HUES48 (cell line): ENCODE measurements at regions not wholly inside any gene's neighbourhood (a gene's known extent, or its start where the extent isn't known, plus 50 kb on each side); places are given as distances from the start of the nearest gene placed in this dataset.

ENCODE experiments used
- H3K27ac ChIP-seq: one replicate; pipeline ENCODE4 v1.7.0; 2013; ENCODE audit warnings: low read depth, low read length, inconsistent platforms
- H3K27me3 ChIP-seq: 2 replicates; pipeline ENCODE4 v1.6.1; 2013; ENCODE audit warnings: mild to moderate bottlenecking, low read length; ENCODE audit not compliant: control insufficient read depth, insufficient read depth
- H3K36me3 ChIP-seq: 2 replicates; pipeline ENCODE4 v1.6.1; 2013; ENCODE audit warnings: low read length; ENCODE audit not compliant: control insufficient read depth, insufficient read depth
- H3K4me1 ChIP-seq: 2 replicates; pipeline ENCODE4 v1.6.1; 2013; ENCODE audit warnings: mild to moderate bottlenecking, low read length; ENCODE audit not compliant: control insufficient read depth, insufficient read depth
- H3K4me3 ChIP-seq: 2 replicates; pipeline ENCODE4 v1.5.1; 2013; ENCODE audit warnings: mild to moderate bottlenecking, low read depth, low read length
- H3K9ac ChIP-seq: 2 replicates; pipeline ENCODE4 v1.6.1; 2013; ENCODE audit warnings: mild to moderate bottlenecking, low read depth, low read length, moderate library complexity
- H3K9me3 ChIP-seq: 2 replicates; pipeline ENCODE4 v1.6.1; 2013; ENCODE audit warnings: low read length; ENCODE audit not compliant: control insufficient read depth, insufficient read depth

DNA sequence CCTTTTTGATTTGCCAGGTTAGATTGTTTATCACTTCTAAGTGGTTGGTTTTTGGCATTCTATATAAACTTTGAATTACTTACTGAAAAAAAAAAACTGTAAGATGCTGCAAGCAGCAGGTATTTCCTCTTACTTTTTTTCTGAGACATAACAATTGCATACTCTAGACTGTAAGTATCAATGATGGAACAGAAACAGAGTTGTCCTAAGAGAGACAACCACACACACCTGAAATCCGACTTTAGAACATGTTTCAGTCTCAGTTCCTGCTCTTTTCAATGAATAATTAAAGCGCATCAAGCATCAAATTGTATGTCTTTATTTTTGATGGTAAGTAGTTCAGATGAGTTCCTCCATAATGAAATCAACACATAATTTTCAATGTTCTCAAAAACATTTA, 105.3 kb upstream of the KHDRBS2 start:
- no peak overlapping the region for H3K27ac ChIP-seq
- no peak overlapping the region for H3K4me3 ChIP-seq
- no peaks in the 10 kb centered on the region for H3K27me3 ChIP-seq
- peaks cover 12% of the 10 kb centered on the region for H3K4me1 ChIP-seq
- H3K9me3 ChIP-seq = no peaks in the 10 kb centered on the region
- no peak overlapping the region for H3K9ac ChIP-seq
- no peaks in the 10 kb centered on the region for H3K36me3 ChIP-seq

- H3K36me3 ChIP-seq = no peaks in the 10 kb centered on the region
- no peak overlapping the region for H3K4me3 ChIP-seq
- no peak overlapping the region for H3K27ac ChIP-seq
- H3K4me1 ChIP-seq = peaks cover 12% of the 10 kb centered on the region
- no peak overlapping the region for H3K9ac ChIP-seq
- H3K27me3 ChIP-seq = no peaks in the 10 kb centered on the region
- H3K9me3 ChIP-seq = no peaks in the 10 kb centered on the region
Observed at GRCh38 chr6:62390401-62390800, 104.4 kb upstream of the KHDRBS2 start.

GRCh38 chr6:62371453-62372210, 85.6 kb upstream of the KHDRBS2 start:
- no peak overlapping the region for H3K9ac ChIP-seq

DNA sequence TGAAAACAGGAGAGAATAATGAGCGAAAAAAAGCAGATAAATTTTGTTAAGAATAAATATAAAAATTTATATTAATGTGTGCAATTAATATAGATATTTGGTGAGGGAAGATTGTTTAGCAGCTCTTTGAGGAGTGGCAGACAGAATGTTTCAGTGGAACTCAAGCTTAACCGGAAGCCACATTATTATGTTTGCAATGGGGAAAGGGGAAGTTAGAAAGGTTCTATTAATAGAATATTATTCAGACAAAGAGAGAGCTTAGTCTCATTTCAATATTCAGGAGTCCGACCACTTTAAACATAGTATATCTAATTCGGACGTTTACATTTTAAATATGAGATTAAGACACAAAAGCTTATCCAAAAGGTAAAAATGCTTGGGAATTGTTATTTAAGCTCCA, 81.6 kb upstream of the KHDRBS2 start:
- H3K9ac ChIP-seq = no peak overlapping the region
- H3K27me3 ChIP-seq = no peaks in the 10 kb centered on the region
- H3K4me1 ChIP-seq = no peaks in the 10 kb centered on the region
- H3K4me3 ChIP-seq = no peak overlapping the region
- no peaks in the 10 kb centered on the region for H3K9me3 ChIP-seq
- H3K36me3 ChIP-seq = no peaks in the 10 kb centered on the region
- H3K27ac ChIP-seq = no peak overlapping the region

More at GRCh38 chr6:62371453-62372210, 85.6 kb upstream of the KHDRBS2 start:
- H3K27me3 ChIP-seq = no peaks in the 10 kb centered on the region
- no peak overlapping the region for H3K27ac ChIP-seq
- H3K36me3 ChIP-seq = no peaks in the 10 kb centered on the region
- H3K9me3 ChIP-seq = no peaks in the 10 kb centered on the region
- no peaks in the 10 kb centered on the region for H3K4me1 ChIP-seq
- no peak overlapping the region for H3K4me3 ChIP-seq

GRCh38 chr6:62362097-62362496, 76.1 kb upstream of the KHDRBS2 start:
- Histone ChIP-seq H3K27me3 (no peaks in the 10 kb centered on the region), H3K9ac (no peak overlapping the region), H3K9me3 (no peaks in the 10 kb centered on the region), H3K36me3 (no peaks in the 10 kb centered on the region), H3K27ac (no peak overlapping the region), H3K4me3 (no peak overlapping the region), H3K4me1 (no peaks in the 10 kb centered on the region)

GRCh38 chr6:62357835-62358234, 71.8 kb upstream of the KHDRBS2 start:
- H3K27me3 ChIP-seq = no peaks in the 10 kb centered on the region

DNA sequence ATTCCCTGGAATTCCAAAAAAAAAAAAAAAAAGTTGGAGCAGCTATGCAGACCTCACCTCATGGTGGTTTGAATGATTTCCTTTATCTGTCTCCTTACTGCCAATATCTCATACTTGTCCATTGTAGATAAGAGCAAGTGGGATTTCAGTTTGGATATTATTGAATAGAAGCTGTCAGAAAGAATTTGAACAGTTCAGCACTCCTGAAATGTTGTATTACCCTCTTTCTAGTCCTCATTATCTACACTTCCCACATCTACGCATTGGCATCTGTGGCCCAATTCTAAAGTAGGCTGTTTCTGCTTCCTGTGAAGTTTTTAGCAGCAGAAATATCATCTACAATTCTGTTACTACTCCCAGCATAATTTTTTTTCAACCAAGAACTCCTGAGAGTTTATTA, 68.2 kb upstream of the KHDRBS2 start:
- H3K27ac ChIP-seq = no peak overlapping the region
- H3K27me3 ChIP-seq = no peaks in the 10 kb centered on the region
- H3K4me1 ChIP-seq = peaks cover 5% of the 10 kb centered on the region; the same call in 1 of the 2 replicates
- no peak overlapping the region for H3K9ac ChIP-seq
- no peak overlapping the region for H3K4me3 ChIP-seq
- no peaks in the 10 kb centered on the region for H3K9me3 ChIP-seq
- no peaks in the 10 kb centered on the region for H3K36me3 ChIP-seq

More at GRCh38 chr6:62357835-62358234, 71.8 kb upstream of the KHDRBS2 start:
- H3K9ac ChIP-seq = no peak overlapping the region
- no peaks in the 10 kb centered on the region for H3K36me3 ChIP-seq
- H3K9me3 ChIP-seq = no peaks in the 10 kb centered on the region
- H3K27ac ChIP-seq = no peak overlapping the region
- no peaks in the 10 kb centered on the region for H3K4me1 ChIP-seq
- H3K4me3 ChIP-seq = no peak overlapping the region

DNA sequence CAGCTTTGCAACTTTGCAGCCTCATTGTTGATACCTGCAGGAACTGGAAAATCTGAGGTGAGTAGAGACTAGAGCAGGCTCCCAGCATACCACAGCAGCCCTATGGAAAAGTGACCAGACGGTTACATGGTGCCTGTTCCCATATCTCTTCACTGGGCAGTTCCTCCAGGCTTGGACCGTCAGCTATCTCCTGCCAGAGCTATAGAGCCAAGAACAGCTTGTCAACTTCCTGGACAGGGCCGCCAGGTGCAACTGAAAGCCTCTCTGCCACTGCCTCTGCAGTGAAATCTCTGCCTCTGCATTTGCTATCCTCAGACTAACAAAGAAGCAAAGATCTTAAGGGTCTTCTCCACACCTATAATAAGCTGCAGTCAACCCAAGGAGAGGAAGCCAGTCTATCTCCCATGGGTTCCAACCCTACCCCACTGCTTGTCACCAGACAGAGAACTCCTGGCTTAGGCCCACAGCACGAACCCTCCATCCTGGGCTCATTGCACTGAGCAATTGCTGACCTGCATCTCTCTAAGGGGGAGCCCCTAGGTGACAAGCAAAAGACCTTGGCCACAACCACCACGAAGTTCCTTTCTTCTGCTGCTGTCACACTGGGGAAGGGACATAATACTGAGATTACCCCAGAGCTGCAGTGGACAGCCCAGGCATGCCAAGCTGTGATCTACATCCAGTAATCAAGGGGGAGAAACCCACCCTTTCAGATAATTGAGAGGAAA, 60.1 kb upstream of the KHDRBS2 start:
- H3K27me3 ChIP-seq = no peaks in the 10 kb centered on the region
- H3K4me3 ChIP-seq = no peak overlapping the region
- no peaks in the 10 kb centered on the region for H3K36me3 ChIP-seq
- H3K27ac ChIP-seq = no peak overlapping the region
- H3K9me3 ChIP-seq = no peaks in the 10 kb centered on the region
- H3K9ac ChIP-seq = no peak overlapping the region
- H3K4me1 ChIP-seq = no peaks in the 10 kb centered on the region

DNA sequence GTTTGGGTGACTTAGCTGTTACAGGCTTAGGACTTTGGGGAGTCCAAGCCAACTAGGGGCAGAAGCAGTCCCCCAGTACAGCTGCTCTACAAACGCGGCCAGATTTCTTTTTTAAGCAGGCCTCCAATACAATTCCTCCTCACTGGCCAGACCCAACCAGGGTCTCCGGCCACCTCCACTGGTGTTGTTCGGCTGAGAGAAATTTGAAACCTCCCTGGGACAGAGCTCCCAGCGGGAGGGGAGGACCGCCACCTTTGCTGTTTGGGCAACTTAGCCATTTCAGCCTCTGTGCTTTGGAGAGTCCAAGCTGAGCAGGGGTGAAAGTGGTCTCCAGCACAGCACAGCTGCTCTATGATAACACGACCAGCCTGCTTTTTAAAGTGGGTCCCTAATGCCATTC, 59.4 kb upstream of the KHDRBS2 start:
- Histone ChIP-seq H3K9ac (no peak overlapping the region), H3K36me3 (no peaks in the 10 kb centered on the region), H3K4me1 (no peaks in the 10 kb centered on the region), H3K9me3 (no peaks in the 10 kb centered on the region), H3K27ac (no peak overlapping the region), H3K27me3 (no peaks in the 10 kb centered on the region), H3K4me3 (no peak overlapping the region)

GRCh38 chr6:62344850-62345249, 58.8 kb upstream of the KHDRBS2 start:
- Histone ChIP-seq H3K9me3 (no peaks in the 10 kb centered on the region), H3K4me3 (no peak overlapping the region), H3K36me3 (no peaks in the 10 kb centered on the region), H3K27ac (no peak overlapping the region), H3K4me1 (no peaks in the 10 kb centered on the region), H3K9ac (no peak overlapping the region), H3K27me3 (no peaks in the 10 kb centered on the region)

GRCh38 chr6:62338477-62338876, 52.5 kb upstream of the KHDRBS2 start:
- Histone ChIP-seq H3K27ac (no peak overlapping the region), H3K4me3 (no peak overlapping the region), H3K27me3 (no peaks in the 10 kb centered on the region), H3K36me3 (no peaks in the 10 kb centered on the region), H3K9ac (no peak overlapping the region), H3K9me3 (no peaks in the 10 kb centered on the region), H3K4me1 (no peaks in the 10 kb centered on the region)
